HG03139 (cell line): ENCODE measurements at regions not wholly inside any gene's neighbourhood (a gene's known extent, or its start where the extent isn't known, plus 50 kb on each side); places are given as distances from the start of the nearest gene placed in this dataset.
"Not testable (repeated sequence)": the region's sequence is repeated elsewhere in the genome, so short reads cannot be mapped to it uniquely, and the experiment has no call there.

ENCODE experiments used
- ATAC-seq: cut with Tn5 transposase; IDR thresholded peaks from one replicate; pipeline ENCODE4 v1.9.1; 2021; ENCODE audit not compliant: unreplicated experiment

GRCh38 chr3:177687291-177687690 is 490.0 kb upstream of the TBL1XR1 start:
- no peak for ATAC-seq

DNA sequence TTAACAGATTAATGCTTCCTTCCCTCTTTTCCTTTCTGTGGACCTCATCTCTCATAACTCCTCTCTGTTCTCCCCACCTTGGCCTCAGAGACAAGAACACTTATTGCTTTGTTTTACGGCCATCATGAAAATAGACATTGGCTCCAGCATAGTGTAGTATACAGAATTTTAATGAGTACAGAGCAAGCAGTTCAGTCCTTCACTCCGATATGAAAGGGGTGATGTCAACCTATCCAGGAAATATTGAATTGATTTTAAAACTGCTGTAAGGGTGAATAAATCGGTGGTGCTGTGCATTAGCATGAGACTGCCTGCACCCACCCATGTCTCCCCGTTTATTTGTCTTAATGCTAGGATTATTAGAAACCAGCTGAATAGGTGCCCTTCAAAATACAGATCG is 490.9 kb upstream of the TBL1XR1 start:
- ATAC-seq, result no peak

DNA sequence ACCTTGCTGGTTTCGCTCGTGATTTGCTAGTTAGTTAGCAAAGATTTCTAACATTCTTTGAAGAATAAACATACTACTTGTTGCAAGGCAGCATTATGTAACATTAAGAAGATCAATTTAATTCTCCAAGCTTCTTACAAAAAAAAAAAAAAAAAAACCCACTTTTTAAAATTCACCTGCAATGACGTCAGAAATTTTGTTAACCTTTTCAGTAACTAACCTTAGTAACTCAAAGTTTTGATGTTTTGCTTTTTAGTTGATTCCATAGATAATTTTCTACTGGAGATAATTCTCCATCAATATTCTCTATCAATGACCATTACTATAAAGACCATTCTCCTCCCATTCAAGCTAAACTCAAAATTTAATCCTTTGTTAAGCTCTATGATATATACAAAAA is 491.8 kb upstream of the TBL1XR1 start:
- ATAC-seq, result no peak

DNA sequence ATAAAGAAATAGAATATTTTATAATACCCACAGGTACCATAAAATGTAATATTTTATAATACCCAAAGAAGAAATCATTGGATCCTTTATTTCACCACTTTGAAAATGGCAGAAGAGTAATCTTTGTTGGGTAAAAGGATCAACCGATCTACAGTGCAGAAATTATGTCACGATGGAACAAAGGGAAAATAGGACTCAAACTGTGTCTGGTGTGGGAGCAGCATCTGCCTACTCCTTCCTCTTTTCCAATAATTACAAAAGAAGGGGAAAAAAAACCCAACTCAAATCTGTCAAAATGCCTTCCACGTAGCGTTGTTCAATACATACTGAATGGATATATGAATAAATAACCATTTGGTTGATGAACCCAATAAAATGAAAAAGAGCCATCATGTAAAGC is 492.6 kb upstream of the TBL1XR1 start:
- ATAC-seq, result no peak

GRCh38 chr3:177690306-177690705 is 493.0 kb upstream of the TBL1XR1 start:
- ATAC-seq, result no peak

DNA sequence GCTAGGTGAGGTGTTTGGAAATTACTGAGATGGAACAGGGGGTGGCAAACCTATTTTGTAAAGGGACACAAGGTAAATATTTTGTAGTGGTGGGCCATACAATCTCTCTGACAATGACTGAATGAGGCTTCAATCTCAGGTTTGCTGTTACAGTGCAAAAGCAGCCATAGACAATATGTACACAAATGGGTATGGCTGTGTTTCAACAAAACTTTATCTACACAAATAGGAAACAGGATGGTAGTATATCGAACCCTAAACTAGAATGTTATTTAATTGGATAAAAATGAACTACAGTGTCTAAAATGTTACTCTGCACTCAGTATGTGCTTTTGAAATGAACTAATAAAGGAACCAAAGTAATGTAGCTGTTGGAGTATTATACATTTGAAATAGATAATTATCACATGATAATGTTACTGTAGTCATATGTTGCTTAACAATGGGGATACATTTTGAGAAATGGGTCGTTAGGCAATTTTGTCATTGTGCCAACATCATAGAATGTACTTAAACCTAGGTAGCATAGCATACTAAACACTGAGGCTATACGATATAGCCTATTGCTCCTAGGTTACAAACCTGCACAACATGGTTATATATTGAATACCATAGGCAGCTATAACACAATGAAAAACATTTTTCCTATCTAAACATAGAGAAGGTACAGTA is 495.2 kb upstream of the TBL1XR1 start:
- no peak for ATAC-seq

- ATAC-seq, result no peak
Observed at GRCh38 chr3:177693616-177694264, 496.5 kb upstream of the TBL1XR1 start.

DNA sequence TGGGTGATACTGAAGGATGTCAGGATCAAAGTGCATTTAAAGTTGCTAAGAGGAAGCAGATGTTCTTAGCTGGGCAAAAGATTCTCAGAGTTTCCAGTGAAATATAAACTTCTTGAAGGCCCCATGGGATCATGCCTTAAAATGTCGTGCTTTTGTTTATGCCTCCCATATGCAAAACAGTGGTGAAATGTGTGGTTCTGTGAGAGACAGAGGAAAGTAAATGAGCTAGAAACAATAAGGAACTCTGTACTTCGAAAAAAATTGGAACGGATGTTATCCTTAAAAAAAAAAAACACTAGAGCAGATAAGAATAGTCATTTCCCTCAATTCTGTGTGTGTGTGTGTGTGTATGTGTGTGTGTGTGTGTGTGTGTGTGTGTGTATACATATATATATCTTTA is 497.0 kb upstream of the TBL1XR1 start:
- ATAC-seq, result peak; percentile 74

- no peak for ATAC-seq
Observed at GRCh38 chr3:177694951-177695350, 497.7 kb upstream of the TBL1XR1 start.

DNA sequence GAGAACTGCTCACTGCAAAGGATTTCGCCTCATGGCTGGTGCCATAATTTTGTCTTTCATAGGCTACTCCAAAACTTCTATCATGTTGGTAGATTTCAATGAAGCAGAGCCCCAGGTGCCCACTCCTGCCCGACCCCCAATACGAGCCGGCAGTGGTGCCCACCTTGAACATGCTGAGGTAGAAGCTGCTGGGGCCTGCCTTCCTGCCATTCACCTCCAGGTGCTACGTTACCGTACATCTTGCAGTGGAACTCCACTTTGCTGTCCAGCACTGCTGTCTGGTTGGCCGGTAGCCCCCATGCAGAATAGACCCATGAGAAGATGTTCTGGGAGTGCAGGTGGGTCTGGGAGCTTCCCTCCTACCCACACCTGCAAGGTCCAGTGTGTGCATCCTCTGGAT is 502.8 kb upstream of the TBL1XR1 start:
- no peak for ATAC-seq

DNA sequence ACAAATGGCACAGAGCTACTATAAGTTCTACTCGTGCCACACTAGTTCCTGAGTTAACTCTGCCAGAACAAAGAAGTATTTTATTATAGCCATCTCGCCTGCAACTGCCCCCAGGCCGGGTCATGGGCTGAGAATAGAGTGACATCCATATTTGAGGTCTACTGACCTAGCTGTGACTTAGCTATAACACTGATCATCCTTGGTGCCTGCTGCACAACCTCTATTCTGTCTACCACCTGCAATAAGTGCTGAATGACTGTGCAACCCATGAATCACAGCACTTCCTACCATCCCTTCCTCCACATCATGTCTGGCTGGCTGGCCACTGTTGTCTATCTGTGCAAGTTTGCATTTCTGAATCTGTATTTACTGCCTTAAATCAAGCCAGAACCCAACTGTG is 506.5 kb upstream of the TBL1XR1 start:
- no peak for ATAC-seq

DNA sequence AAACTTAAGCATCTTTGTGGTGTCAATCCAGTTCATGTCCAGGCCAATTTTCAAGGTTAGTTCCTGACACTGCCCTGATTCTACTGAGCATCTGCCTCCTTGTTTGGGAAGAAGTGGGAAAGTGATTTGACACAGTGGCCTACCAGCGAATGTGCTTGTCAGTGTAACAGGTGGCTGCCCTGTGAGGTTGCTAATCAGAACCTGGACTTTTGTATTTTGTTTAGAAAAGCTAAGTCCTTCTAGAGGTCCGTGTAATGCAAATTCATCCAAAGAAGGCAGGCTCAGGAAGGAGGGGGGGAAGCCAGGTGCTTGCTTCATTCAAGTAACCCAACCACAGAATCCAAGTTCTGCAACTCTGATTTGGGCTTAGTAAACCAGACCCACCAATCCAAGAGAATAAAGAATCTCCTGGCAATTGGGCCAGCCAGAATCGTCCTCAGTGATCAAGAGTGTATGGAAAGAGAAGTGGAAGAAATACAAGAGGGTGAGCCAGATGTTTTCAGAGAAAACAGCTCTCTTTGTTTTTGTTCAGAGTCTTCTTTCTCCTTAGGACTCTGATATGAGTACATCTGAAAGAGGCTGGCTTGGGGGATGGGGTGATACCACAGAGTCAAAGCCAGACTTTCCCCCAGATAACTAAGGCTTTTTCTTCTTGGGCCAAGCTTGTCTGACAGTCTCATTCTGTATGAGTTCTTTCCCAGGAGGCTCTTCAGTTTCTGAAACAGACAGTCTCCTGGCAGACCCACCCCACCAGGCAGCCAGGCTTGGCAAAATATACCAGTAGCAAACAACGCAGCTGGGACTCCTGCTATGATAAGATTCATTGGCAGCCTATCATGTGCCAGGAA is 508.9 kb upstream of the TBL1XR1 start:
- no peak for ATAC-seq

DNA sequence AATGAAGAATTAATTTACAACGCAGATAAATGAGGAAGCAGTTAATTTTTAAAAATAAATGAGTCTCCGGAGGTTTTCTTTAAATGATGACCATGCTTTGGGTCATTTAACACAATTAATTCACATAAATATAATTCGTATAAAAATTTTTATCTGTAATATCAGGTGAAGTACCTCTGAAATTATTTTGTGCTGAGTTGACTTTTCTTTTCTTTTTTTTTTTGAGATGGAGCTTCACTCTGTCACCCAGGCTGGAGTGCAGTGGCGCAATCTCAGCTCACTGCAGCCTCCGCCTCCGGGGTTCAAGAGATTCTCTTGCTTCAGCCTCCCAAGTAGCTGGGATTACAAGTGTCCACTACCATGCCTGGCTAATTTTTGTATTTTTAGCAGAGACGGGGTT is 512.2 kb upstream of the TBL1XR1 start:
- not testable (repeated sequence) for ATAC-seq

GRCh38 chr3:177710506-177710905 is 513.2 kb upstream of the TBL1XR1 start:
- no peak for ATAC-seq

GRCh38 chr3:177711637-177712036 is 514.4 kb upstream of the TBL1XR1 start:
- ATAC-seq, result no peak

DNA sequence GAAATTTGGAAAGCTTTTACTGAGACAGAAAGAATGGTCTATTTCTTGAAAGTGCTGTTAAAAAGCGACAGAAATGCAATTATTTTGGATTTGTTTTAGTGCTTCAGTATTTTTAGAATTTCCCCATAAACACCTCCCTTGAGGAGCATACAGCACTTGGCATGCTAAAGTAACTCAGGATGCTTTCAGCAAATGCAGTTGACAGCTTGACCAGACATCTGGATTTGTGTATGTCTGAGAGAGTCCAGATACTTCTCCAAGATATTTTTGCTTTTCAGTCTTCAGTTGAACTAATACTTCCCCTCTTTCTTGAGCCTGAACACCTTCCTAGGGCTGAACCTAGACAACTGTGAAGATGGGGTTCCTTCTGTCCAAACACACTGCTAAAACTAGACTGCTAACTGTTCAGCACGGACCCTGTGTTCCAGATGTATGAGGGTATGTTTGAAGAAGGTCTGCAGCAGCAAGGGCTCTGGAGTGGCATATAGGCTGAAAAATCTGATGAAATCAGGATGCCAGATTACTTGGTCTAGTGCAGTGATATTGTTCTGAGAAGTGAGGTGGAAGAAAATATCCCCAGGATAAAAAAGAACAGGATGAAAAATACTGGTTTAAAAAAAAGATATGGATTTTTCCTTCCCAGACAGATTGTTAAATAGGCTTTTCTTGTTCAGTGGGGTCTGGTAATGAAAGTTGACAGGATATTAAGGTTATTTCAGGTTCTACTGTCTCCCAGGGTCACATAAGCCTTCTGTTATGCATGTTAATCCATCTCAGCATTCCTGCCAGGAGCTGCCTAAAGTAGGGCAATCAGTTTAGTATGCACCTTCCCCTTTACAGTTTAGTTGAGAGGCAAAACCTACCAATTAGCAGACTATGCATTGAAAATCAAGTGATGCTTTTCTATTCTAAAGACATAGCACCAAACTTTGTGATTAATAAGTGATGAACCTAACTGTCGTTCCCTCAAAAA is 516.9 kb upstream of the TBL1XR1 start:
- no peak for ATAC-seq

DNA sequence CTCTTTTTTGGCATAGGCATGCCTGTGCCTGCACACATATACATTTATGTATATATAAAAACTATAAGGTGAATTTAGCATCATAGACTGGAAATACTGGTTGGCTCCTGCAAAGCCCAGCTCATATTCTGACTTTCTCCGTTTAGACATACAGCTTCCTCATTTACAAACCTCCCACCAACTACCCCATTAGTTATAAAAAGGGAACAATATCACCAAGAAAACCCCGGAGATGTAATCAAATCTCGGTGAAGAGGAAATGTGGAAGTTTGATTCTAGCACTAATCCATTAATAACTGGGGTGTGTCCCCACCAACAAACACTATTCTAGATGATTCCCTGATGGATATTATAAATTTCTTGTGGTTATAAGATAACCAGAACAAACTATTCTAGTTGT is 517.7 kb upstream of the TBL1XR1 start:
- no peak for ATAC-seq

DNA sequence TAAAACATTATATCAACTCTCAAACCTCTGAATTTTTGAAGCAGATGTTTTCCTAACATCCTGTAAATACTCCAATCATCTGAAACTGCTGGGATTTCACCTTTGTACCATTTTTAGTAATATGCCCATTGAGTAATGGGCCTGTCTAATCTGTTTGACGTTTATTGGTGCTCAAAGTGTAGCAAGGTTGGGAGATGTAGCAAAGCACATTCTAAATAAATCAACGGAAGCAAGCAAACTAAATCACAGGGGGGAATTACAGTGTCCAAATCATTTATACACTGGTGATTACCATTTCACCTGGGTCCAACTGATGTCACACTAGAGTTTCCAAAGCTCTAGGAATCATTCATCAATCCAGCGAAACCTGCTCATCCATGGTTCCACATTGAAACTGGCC is 518.7 kb upstream of the TBL1XR1 start:
- no peak for ATAC-seq

DNA sequence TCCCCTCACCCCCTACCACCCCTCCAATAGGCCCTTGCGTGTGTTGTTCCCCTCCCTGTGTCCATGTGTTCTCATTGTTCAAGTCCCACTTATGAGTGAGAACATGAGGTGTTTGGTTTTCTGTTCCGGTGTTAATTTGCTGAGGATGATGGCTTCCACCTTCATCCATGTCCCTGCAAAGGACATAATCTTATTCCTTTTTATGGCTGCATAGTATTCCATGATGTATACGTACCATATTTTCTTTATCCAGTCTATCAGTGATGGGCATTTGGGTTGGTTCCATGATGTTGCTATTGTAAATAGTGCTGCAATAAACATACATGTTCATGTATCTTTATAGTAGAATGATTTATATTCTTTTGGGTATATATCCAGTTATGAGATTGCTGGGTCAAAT is 523.6 kb upstream of the TBL1XR1 start:
- ATAC-seq, result not testable (repeated sequence)

DNA sequence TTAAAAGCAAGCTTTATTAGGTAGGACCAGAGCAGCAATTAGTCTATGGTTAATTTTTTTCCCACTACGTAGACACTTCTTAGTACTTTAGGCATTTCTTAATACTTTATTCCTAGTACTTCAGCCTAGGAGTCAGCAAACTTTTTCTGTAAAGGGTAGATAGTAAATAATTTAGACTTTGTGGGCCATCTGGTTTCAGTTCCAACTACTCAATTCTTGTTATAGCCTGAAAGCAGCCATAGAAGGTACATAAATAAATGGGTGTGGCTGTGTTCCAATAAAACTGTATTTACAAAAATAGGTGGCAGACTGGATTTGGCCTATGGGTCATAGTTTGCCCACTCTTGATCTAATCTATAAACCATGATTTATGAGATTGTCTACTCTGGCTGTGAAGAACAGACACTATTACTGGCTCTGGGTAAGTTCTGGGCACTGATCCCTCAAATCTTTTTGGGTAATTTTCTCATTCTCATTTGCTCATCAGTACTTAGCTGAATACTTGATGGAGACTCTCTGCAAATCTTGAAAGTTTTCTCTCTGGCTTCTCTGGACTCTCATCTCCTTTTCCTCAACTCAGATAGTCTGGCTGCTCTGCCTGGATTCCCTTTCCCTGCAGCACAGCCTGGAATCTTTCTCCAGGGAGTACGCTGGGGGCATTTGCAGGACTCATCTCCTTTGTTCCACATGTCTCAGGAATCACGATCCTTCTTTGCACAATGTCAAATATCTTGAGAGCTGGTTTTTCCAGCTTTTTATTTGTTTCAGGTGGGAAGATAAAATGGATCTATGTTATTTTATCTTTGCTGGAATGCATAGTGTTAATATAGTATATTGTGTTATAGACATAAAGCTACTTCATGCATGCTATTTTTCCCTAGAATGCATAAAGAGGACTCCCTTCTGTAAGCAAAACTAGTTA is 524.8 kb upstream of the TBL1XR1 start:
- no peak for ATAC-seq
